ENCODE measurements at regions not wholly inside any gene's neighbourhood (a gene's known extent, or its start where the extent isn't known, plus 50 kb on each side); places are given as distances from the start of the nearest gene placed in this dataset.
"Not testable (repeated sequence)": the region's sequence is repeated elsewhere in the genome, so short reads cannot be mapped to it uniquely, and the experiment has no call there.

DNA sequence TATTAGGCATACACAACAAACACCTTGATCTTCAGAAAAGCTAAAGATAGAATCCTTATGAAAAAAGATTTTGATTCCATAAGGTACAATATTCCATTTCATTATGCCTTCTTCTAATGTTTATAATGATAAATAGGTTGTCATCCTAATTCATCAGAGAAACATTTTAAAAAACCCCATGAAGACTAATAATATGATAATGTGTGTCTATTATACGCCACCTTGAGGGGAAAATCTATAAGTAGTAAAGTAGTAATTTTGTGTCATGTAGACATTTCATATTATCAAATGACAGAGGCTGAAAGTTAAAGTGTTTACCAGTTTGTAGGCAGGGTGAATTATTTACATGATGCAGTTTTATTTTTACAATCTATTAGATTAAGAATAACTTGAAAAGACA lies 524.3 kb downstream of the GBE1 start:
- DNase-seq = no peak
- H3K27ac ChIP-seq (ENCODE audit: low read length) = no peak overlapping the region
- intact Hi-C loops (cut with DNase I) = no loop called here
- no peaks in the 10 kb centered on the region for H3K4me1 ChIP-seq (ENCODE audit: control insufficient read depth, insufficient read depth, low read length)
- no peak for ATAC-seq
- no peaks in the 10 kb centered on the region for H3K9me3 ChIP-seq (ENCODE audit: control insufficient read depth, low read length)
- H3K27me3 ChIP-seq (ENCODE audit: control insufficient read depth, insufficient read depth) = no peaks in the 10 kb centered on the region
- 75% methylated on average over 1 of the region's 1 CpG for WGBS
- no peak overlapping the region for H3K4me3 ChIP-seq (ENCODE audit: low read length)

DNA sequence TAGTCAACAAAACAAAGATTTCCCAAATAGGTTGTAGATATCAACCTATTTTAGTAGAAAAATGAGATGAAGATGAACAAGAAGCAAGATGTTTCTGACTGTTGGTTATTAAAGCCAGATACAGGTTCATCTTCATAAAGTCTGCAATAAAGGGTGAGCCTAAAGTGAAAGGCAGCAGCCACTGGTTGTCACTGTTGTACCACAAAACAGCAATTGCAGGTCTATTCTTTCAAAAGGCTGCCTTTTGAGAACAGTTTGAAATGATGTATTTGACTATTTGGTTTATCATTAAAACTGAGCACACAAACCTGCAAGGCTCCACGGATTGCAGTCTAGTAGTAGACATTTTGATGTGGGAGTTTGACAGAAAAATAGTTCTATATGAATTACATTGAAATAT lies 543.4 kb downstream of the GBE1 start:
- no peaks in the 10 kb centered on the region for H3K4me1 ChIP-seq (ENCODE audit: control insufficient read depth, insufficient read depth, low read length)
- intact Hi-C loops (cut with DNase I) = no loop called here
- H3K9me3 ChIP-seq (ENCODE audit: control insufficient read depth, low read length) = no peaks in the 10 kb centered on the region
- DNase-seq = no peak
- H3K27me3 ChIP-seq (ENCODE audit: control insufficient read depth, insufficient read depth) = no peaks in the 10 kb centered on the region
- H3K4me3 ChIP-seq (ENCODE audit: low read length) = no peak overlapping the region
- no peak for ATAC-seq
- 12% methylated on average over 1 of the region's 1 CpG for WGBS
- no peak overlapping the region for H3K27ac ChIP-seq (ENCODE audit: low read length)

DNA sequence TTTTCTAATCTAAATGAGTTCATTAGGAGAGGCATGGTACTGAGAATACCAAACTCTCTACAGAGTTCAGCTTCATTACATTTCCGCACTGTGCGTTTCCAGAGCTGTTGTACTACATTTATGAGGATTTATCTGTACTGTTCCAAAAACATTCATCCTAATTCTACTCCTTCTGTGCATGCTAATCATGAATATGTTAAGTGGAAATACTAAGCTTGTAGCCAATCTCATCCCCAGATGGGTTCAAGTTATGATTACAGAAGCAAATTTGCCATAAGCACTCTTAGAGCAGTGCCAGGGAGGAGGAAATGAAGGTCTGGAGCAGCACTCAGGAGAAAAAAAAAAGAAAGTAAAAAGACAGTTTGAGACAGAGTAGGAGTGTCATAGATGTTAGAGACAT lies 544.3 kb downstream of the GBE1 start:
- intact Hi-C loops (cut with DNase I) = no loop called here
- no peaks in the 10 kb centered on the region for H3K27me3 ChIP-seq (ENCODE audit: control insufficient read depth, insufficient read depth)
- ATAC-seq = no peak

DNA sequence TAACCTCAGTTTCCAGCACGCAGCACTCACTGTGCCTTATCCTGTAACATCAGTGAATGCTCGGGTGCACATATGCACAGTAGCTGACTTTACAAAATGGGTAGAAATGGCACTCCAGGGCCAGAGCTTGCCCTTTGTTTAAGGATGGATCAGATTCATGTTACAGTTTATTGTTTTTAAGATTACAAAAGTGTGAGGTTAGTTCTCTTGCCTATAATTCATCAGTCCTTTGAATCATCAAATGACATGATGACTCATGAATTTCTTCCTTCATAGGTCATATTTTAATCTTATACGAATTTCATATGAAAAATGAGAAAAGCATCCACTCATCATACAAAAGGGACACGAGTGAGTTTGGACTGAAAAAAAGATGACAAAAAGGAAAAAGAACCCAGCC lies 545.3 kb downstream of the GBE1 start:
- ATAC-seq (no peak), DNase-seq (no peak)
- WGBS = 49% methylated on average over 4 of the region's 4 CpGs
- no peak overlapping the region for H3K27ac ChIP-seq (ENCODE audit: low read length)
- intact Hi-C loops (cut with DNase I) = no loop called here
- no peaks in the 10 kb centered on the region for H3K4me1 ChIP-seq (ENCODE audit: control insufficient read depth, insufficient read depth, low read length)
- no peaks in the 10 kb centered on the region for H3K27me3 ChIP-seq (ENCODE audit: control insufficient read depth, insufficient read depth)
- no peak overlapping the region for H3K4me3 ChIP-seq (ENCODE audit: low read length)
- H3K9me3 ChIP-seq (ENCODE audit: control insufficient read depth, low read length) = no peaks in the 10 kb centered on the region

More for the DNA sequence above, 544.3 kb downstream of the GBE1 start:
- WGBS = 88% methylated on average over 2 of the region's 2 CpGs
- H3K4me3 ChIP-seq (ENCODE audit: low read length) = no peak overlapping the region
- DNase-seq = no peak
- H3K4me1 ChIP-seq (ENCODE audit: control insufficient read depth, insufficient read depth, low read length) = no peaks in the 10 kb centered on the region
- H3K9me3 ChIP-seq (ENCODE audit: control insufficient read depth, low read length) = no peaks in the 10 kb centered on the region
- H3K27ac ChIP-seq (ENCODE audit: low read length) = no peak overlapping the region

DNA sequence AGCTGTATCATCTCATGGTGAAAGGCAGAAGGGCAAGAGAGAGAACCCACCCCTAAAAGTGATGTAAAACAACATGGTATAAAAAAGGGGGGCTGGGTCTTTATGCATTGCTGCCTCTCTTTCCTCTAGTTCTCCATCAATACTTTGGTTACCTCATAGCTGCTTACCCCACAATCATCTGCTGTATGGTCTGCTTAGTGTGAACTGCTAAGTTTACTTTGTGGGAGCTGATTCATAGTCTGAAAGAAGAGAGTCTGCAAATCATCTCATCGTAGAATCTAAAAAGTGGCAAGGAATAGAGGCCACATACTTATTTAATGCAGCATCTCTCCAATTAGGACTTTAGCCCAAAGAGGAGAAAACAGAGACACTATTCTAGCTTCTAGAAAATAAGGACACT lies 546.8 kb downstream of the GBE1 start:
- Histone ChIP-seq H3K4me3 (ENCODE audit: low read length) (no peak overlapping the region), H3K27ac (ENCODE audit: low read length) (no peak overlapping the region), H3K9me3 (ENCODE audit: control insufficient read depth, low read length) (no peaks in the 10 kb centered on the region), H3K27me3 (ENCODE audit: control insufficient read depth, insufficient read depth) (no peaks in the 10 kb centered on the region), H3K4me1 (ENCODE audit: control insufficient read depth, insufficient read depth, low read length) (no peaks in the 10 kb centered on the region)
- DNase-seq (no peak), ATAC-seq (no peak)
- intact Hi-C loops (cut with DNase I) = no loop called here
- WGBS = 94% methylated on average over 1 of the region's 1 CpG

DNA sequence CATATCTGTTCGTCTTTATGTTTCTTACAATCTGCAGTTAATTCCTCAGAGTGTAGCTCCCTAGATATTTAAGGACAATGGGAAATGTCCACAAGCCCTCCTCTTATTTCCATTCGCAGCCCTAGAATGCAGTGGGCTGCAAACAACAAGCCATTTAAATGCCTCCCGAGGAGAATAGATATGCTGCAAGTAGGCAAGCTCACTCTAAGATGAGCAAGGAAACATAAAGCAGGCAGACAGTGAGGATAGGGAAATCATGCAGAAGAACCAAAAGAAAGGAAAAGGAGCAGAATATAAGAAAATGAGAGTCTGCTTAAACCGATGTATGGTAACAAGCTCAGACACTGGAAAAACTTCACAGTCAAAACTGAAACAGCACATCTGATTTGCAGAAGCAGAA lies 561.9 kb downstream of the GBE1 start:
- no peak overlapping the region for H3K27ac ChIP-seq (ENCODE audit: low read length)
- no peaks in the 10 kb centered on the region for H3K27me3 ChIP-seq (ENCODE audit: control insufficient read depth, insufficient read depth)
- 36% methylated on average over 4 of the region's 4 CpGs for WGBS
- DNase-seq (no peak), ATAC-seq (no peak)
- H3K9me3 ChIP-seq (ENCODE audit: control insufficient read depth, low read length) = no peaks in the 10 kb centered on the region
- H3K4me3 ChIP-seq (ENCODE audit: low read length) = no peak overlapping the region
- no peaks in the 10 kb centered on the region for H3K4me1 ChIP-seq (ENCODE audit: control insufficient read depth, insufficient read depth, low read length)
- intact Hi-C loops (cut with DNase I) = no loop called here

DNA sequence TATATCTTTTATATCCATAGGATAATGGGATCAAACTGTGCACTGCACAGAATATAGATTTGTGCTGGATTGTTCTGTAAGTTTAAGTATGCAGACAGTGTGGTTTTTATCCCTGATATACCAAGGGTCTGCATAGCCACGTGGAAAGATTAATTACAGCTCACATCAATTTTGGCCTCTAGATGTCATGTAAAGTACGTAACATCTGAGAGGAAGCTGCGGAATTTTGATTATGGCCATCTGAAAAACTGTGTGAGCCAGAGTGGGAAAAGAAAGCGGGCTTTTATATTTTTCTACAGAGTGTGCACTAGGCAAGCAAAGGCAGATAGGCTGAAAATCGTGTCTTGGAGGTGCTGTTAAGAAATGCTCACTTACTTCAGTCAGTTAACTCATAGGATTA lies 562.7 kb downstream of the GBE1 start:
- no peak for DNase-seq
- H3K27me3 ChIP-seq (ENCODE audit: control insufficient read depth, insufficient read depth) = no peaks in the 10 kb centered on the region
- intact Hi-C loops (cut with DNase I) = no loop called here
- H3K27ac ChIP-seq (ENCODE audit: low read length) = no peak overlapping the region
- no peaks in the 10 kb centered on the region for H3K9me3 ChIP-seq (ENCODE audit: control insufficient read depth, low read length)
- H3K4me1 ChIP-seq (ENCODE audit: control insufficient read depth, insufficient read depth, low read length) = no peaks in the 10 kb centered on the region
- 38% methylated on average over 5 of the region's 5 CpGs for WGBS
- no peak for ATAC-seq
- no peak overlapping the region for H3K4me3 ChIP-seq (ENCODE audit: low read length)

DNA sequence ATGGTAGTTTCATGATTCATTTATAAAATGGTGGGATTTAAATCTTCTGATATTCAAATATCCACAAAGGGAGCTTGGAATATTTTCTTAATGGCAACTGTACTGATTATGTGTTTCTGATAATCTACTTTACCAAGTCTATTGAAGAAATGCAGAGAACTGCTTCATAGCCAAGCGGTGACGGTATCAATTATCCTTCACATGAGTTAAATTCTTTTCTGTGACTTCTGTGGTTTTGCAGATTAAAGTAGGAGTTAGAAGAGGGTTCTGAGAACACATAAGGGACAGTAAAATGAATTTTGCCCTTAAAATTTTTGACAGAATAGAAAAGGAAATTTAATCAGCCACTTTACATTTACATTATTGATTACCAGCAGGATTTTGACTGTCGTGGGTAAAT lies 563.2 kb downstream of the GBE1 start:
- ATAC-seq (no peak), DNase-seq (no peak)
- WGBS = 65% methylated on average over 3 of the region's 3 CpGs
- intact Hi-C loops (cut with DNase I) = no loop called here
- no peak overlapping the region for H3K27ac ChIP-seq (ENCODE audit: low read length)
- no peaks in the 10 kb centered on the region for H3K9me3 ChIP-seq (ENCODE audit: control insufficient read depth, low read length)
- no peaks in the 10 kb centered on the region for H3K27me3 ChIP-seq (ENCODE audit: control insufficient read depth, insufficient read depth)
- no peak overlapping the region for H3K4me3 ChIP-seq (ENCODE audit: low read length)
- H3K4me1 ChIP-seq (ENCODE audit: control insufficient read depth, insufficient read depth, low read length) = no peaks in the 10 kb centered on the region

DNA sequence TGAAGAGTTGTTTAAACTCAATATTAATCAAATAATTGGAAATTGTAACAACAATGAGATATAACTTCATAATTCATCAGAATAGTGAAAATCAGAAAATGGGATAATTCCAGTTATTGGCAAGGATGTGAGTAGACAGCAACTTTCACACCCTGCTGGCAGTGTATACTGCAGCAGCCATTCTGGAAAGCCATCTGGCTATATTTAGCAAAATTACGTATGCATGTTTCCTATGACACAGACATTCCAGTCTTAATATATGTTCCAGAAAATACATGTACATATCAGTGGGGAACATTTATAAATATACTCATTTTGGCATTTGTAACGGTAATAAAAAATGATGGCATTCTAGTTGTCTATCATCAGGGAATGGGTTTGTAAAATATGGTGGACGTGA lies 564.1 kb downstream of the GBE1 start:
- no peaks in the 10 kb centered on the region for H3K27me3 ChIP-seq (ENCODE audit: control insufficient read depth, insufficient read depth)
- whole genome bisulfite sequencing = 46% methylated on average over 3 of the region's 3 CpGs
- no peak overlapping the region for H3K27ac ChIP-seq (ENCODE audit: low read length)
- no peak overlapping the region for H3K4me3 ChIP-seq (ENCODE audit: low read length)
- DNase-seq = no peak
- H3K4me1 ChIP-seq (ENCODE audit: control insufficient read depth, insufficient read depth, low read length) = no peaks in the 10 kb centered on the region
- ATAC-seq = no peak
- no peaks in the 10 kb centered on the region for H3K9me3 ChIP-seq (ENCODE audit: control insufficient read depth, low read length)
- intact Hi-C loops (cut with DNase I) = no loop called here

DNA sequence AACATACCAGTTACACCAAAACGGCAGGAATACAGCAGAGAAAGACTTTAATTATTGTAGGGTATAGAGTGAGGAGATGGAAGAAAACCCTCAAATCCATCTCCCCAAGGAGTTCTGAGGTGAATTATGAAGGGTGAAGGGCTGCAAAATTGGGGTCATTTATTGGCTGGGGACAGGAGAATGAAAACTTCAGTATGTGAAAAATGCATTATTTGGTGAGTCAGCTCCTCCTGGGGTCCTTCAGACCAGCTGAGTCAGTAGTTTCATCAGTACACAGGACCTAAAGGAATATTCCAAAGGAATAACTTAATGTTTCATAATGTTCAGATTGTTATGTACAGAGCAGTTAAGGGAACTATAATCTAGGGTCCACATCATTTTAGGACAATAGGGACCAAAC lies 566.0 kb downstream of the GBE1 start:
- 82% methylated on average over 1 of the region's 1 CpG for WGBS
- H3K4me1 ChIP-seq (ENCODE audit: control insufficient read depth, insufficient read depth, low read length) = no peaks in the 10 kb centered on the region
- no peaks in the 10 kb centered on the region for H3K27me3 ChIP-seq (ENCODE audit: control insufficient read depth, insufficient read depth)
- H3K27ac ChIP-seq (ENCODE audit: low read length) = no peak overlapping the region
- no peak for DNase-seq
- intact Hi-C loops (cut with DNase I) = no loop called here
- no peak overlapping the region for H3K4me3 ChIP-seq (ENCODE audit: low read length)
- no peak for ATAC-seq
- H3K9me3 ChIP-seq (ENCODE audit: control insufficient read depth, low read length) = no peaks in the 10 kb centered on the region

DNA sequence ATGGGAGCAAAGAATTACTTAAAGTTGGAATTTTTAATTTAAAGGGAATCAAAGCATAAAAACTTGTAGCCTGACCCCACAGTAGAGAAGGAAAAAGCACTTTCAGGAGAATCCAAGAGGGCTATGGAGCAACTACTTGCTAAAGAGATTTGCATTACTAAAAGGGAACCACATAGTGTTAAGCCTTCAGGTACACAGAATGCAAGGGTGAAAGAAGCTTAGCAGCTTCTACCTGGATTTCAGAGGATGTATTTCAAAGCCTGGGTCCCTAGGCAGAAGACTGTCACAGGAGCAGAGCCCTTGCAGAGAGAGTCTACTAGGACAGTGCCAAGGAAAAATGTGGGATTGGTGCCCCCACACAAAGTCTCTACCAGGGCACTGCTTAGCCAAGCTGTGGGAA lies 575.0 kb downstream of the GBE1 start:
- ATAC-seq = no peak
- H3K27ac ChIP-seq (ENCODE audit: low read length) = no peak overlapping the region
- intact Hi-C loops (cut with DNase I) = no loop called here
- no peaks in the 10 kb centered on the region for H3K27me3 ChIP-seq (ENCODE audit: control insufficient read depth, insufficient read depth)
- H3K9me3 ChIP-seq (ENCODE audit: control insufficient read depth, low read length) = no peaks in the 10 kb centered on the region
- no peak for DNase-seq
- H3K4me1 ChIP-seq (ENCODE audit: control insufficient read depth, insufficient read depth, low read length) = no peaks in the 10 kb centered on the region
- no peak overlapping the region for H3K4me3 ChIP-seq (ENCODE audit: low read length)

DNA sequence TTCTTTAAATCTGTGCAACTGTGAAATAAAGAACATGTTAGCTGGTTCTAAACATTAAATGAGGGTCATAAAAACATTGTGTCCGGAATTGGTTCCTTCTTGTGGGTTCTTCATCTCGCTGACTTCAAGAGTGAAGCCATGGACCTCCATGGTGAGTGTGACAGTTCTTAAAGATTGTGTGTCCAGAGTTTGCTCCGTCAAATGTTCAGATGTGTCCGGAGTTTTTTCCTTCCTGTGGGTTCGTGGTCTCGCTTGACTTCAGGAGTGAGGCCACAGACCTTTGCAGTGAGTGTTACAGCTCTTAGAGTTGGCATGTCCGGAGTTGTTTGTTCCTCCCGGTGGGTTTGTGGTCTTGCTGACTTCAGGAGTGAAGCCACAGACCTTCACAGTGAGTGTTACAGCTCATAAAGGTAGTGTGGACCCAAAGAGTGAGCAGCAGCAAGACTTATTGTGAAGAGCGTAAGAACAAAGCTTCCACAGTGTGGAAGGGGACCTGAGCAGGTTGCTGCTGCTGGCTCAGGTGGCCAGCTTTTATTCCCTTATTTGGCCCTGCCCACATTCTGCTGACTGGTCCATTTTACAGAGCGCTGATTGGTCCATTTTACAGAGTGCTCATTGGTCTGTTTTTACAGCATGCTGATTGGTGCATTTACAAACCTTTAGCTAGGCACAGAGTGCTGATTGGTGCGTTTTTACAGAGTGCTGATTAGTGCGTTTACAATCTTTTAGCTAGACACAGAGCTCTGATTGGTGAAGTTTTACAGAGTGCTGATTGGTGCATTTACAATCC lies 579.2 kb downstream of the GBE1 start:
- ATAC-seq; H3K4me3 ChIP-seq (ENCODE audit: low read length); H3K27me3 ChIP-seq (ENCODE audit: control insufficient read depth, insufficient read depth); H3K9me3 ChIP-seq (ENCODE audit: control insufficient read depth, low read length); DNase-seq; H3K4me1 ChIP-seq (ENCODE audit: control insufficient read depth, insufficient read depth, low read length); H3K27ac ChIP-seq (ENCODE audit: low read length); intact Hi-C loops (cut with DNase I): not testable (repeated sequence)
- WGBS = 80% methylated on average over 12 of the region's 12 CpGs

Data from right cardiac atrium (tissue), 5 donors.